GM12878 (cell line): ENCODE measurements at regions not wholly inside any gene's neighbourhood (a gene's known extent, or its start where the extent isn't known, plus 50 kb on each side); places are given as distances from the start of the nearest gene placed in this dataset.

ENCODE experiments used
- ATAC-seq: fragments of 200-7000 bp; cut with Tn5 transposase; 3 replicates; pipeline ENCODE4 v1.9.1; 2020; ENCODE audit warnings: mild to moderate bottlenecking, moderate library complexity
- BruUV-seq: library from RNA; stranded (reverse); fragments of 400-500 nt; replicated peaks from 2 replicates; lab custom pipeline; 2021; lab: Mats Ljungman, UMichigan
- CTCF ChIA-PET: fragments of 300-600 bp; sonication (Branson Sonifier 250); formaldehyde crosslinking; extraction: SDS; loops from one replicate; lab custom pipeline; 2021; ENCODE audit warnings: inconsistent platforms; lab: Yijun Ruan, JAX
- POLR2A ChIA-PET: fragments of 350-600 bp; formaldehyde crosslinking; extraction: SDS; loops from one replicate; lab custom pipeline; 2021; ENCODE audit warnings: inconsistent platforms; lab: Charles Lee
- RAD21 ChIA-PET: fragments of 300-600 bp; sonication (Branson Sonifier 250); formaldehyde crosslinking; loops from one replicate; lab custom pipeline; 2023; ENCODE audit warnings: antibody characterized with exemption; ENCODE audit not compliant: unreplicated experiment; lab: Charles Lee
- SMC1A ChIA-PET: fragments of 300-600 bp; sonication (Branson Sonifier 250); formaldehyde crosslinking; loops from one replicate; lab custom pipeline; 2023; ENCODE audit not compliant: unreplicated experiment, uncharacterized antibody; lab: Charles Lee
- DNase-seq: peaks from one replicate; pipeline ENCODE4 v3.0.0-alpha.2; 2011; ENCODE audit warnings: low read depth, low spot score
- FAIRE-seq: peaks from 3 replicates; lab custom pipeline; 2011; peaks lifted over from hg19 to GRCh38; lab: Jason Lieb, UNC
- H2AFZ ChIP-seq: 2 replicates; pipeline ENCODE4 v1.6.0; 2011; ENCODE audit warnings: low read depth, low read length, control low read depth; ENCODE audit not compliant: control insufficient read depth
- H3K27ac ChIP-seq: 2 replicates; pipeline ENCODE4 v1.5.1; 2011; ENCODE audit warnings: control low read depth; ENCODE audit not compliant: control insufficient read depth, insufficient read depth
- H3K27me3 ChIP-seq, 2 experiments: replicated peaks in 1 of 2; 2 replicates each; pipeline versions ENCODE4 v1.6.0 to v1.6.1; 2011; ENCODE audit warnings: low read length in 1 of 2; ENCODE audit not compliant: control insufficient read depth in 2 of 2, insufficient read depth in 2 of 2
- H3K36me3 ChIP-seq, 2 experiments: 2 replicates each; pipeline ENCODE4 v1.5.1; 2011; ENCODE audit warnings: low read length in 1 of 2; ENCODE audit not compliant: control insufficient read depth in 2 of 2, insufficient read depth in 2 of 2
- H3K4me1 ChIP-seq: 2 replicates; pipeline ENCODE4 v1.6.1; 2011; ENCODE audit warnings: mild to moderate bottlenecking, low read length, moderate library complexity, mixed read lengths; ENCODE audit not compliant: control insufficient read depth, insufficient read depth
- H3K4me2 ChIP-seq: 2 replicates; pipeline ENCODE4 v1.6.0; 2011; ENCODE audit warnings: control low read depth; ENCODE audit not compliant: control insufficient read depth, insufficient read depth
- H3K4me3 ChIP-seq: fragments of 200-600 bp; sonication (generic); 2 replicates; pipeline ENCODE4 v1.5.1; 2016
- H3K79me2 ChIP-seq: 2 replicates; pipeline ENCODE4 v1.6.0; 2011; ENCODE audit warnings: low read length; ENCODE audit not compliant: control insufficient read depth, insufficient read depth
- H3K9ac ChIP-seq: 2 replicates; pipeline ENCODE4 v1.8.0; 2011; ENCODE audit warnings: low read length, control low read depth, mixed read lengths; ENCODE audit not compliant: control insufficient read depth, insufficient read depth
- H3K9me3 ChIP-seq: replicated peaks from 3 replicates; pipeline ENCODE4 v1.5.1; 2011; ENCODE audit warnings: mild to moderate bottlenecking, low read length; ENCODE audit not compliant: control insufficient read depth, insufficient read depth
- H4K20me1 ChIP-seq: 2 replicates; pipeline ENCODE4 v1.6.0; 2011; ENCODE audit not compliant: control insufficient read depth, insufficient read depth
- ASH2L ChIP-seq: fragments of 300-600, 200-600 bp; sonication (generic); IDR thresholded peaks from 2 replicates; pipeline ENCODE4 v1.6.1; 2017; ENCODE audit warnings: low read depth, mild to moderate bottlenecking, borderline replicate concordance
- ATF2 ChIP-seq: IDR thresholded peaks from 2 replicates; pipeline ENCODE4 v1.6.1; 2012; ENCODE audit warnings: low read length, inconsistent platforms
- BCL11A ChIP-seq: IDR thresholded peaks from 2 replicates; pipeline ENCODE4 v1.6.1; 2011; ENCODE audit warnings: low read depth, low read length
- BHLHE40 ChIP-seq, 2 experiments: fragments of 450-650 bp in 1 of 2; IDR thresholded peaks; 2 replicates each; pipeline ENCODE4 v1.6.1; 2011 to 2017; ENCODE audit warnings: low read depth in 2 of 2, borderline replicate concordance in 1 of 2, improper control_type of control experiment in 1 of 2, low read length in 1 of 2, mild to moderate bottlenecking in 1 of 2
- CBX3 ChIP-seq: fragments of 200-600 bp; sonication (generic); IDR thresholded peaks from 2 replicates; pipeline ENCODE4 v1.6.1; 2016; ENCODE audit warnings: low read depth, borderline replicate concordance
- CREB1 ChIP-seq: IDR thresholded peaks from 2 replicates; pipeline ENCODE4 v1.6.1; 2012; ENCODE audit warnings: low read depth, mild to moderate bottlenecking, inconsistent platforms
- CREM ChIP-seq: IDR thresholded peaks from 2 replicates; pipeline ENCODE4 v1.6.1; 2014; ENCODE audit warnings: antibody characterized with exemption, low read depth
- DPF2 ChIP-seq: fragments of 450-650 bp; IDR thresholded peaks from 2 replicates; pipeline ENCODE4 v1.6.1; 2017; ENCODE audit warnings: mild to moderate bottlenecking
- ETV6 ChIP-seq, 2 experiments: fragments of 450-650 bp in 1 of 2; IDR thresholded peaks in 1 of 2; conservative IDR thresholded peaks in 1 of 2; 2 replicates each; pipeline ENCODE4 v1.6.1; 2014; ENCODE audit warnings: antibody characterized with exemption in 1 of 2, borderline replicate concordance in 1 of 2, low read depth in 1 of 2, mild to moderate bottlenecking in 1 of 2, moderate library complexity in 1 of 2
- HCFC1 ChIP-seq: fragments of 150-350 bp; IDR thresholded peaks from 2 replicates; pipeline ENCODE4 v1.6.1; 2014; ENCODE audit warnings: low read length
- IKZF1 ChIP-seq: fragments of 450-650 bp; conservative IDR thresholded peaks from 2 replicates; pipeline ENCODE4 v1.6.1; 2017; ENCODE audit warnings: antibody characterized with exemption, mild to moderate bottlenecking
- IRF4 ChIP-seq: IDR thresholded peaks from 2 replicates; pipeline ENCODE4 v1.6.1; 2011; ENCODE audit warnings: low read depth, low read length
- IRF5 ChIP-seq: fragments of 450-650 bp; IDR thresholded peaks from 2 replicates; pipeline ENCODE4 v1.6.1; 2017; ENCODE audit warnings: borderline replicate concordance
- JUNB ChIP-seq: IDR thresholded peaks from 2 replicates; pipeline ENCODE4 v1.6.1; 2016; ENCODE audit warnings: antibody characterized with exemption, mild to moderate bottlenecking
- NFIC ChIP-seq: IDR thresholded peaks from 2 replicates; pipeline ENCODE4 v1.6.1; 2012; ENCODE audit warnings: low read depth, mild to moderate bottlenecking, inconsistent platforms, low read length, moderate library complexity
- POLR2A ChIP-seq: IDR thresholded peaks from 2 replicates; pipeline ENCODE4 v1.6.1; 2011; ENCODE audit warnings: low read depth, mild to moderate bottlenecking, low read length
- POLR2AphosphoS2 ChIP-seq: IDR thresholded peaks from 2 replicates; pipeline ENCODE4 v1.6.1; 2011; ENCODE audit warnings: low read depth, mild to moderate bottlenecking, low read length, improper control_type of control experiment, moderate library complexity
- POLR2AphosphoS5 ChIP-seq: IDR thresholded peaks from 2 replicates; pipeline ENCODE4 v1.6.1; 2011; ENCODE audit warnings: mild to moderate bottlenecking, low read length, inconsistent platforms
- SMAD5 ChIP-seq: IDR thresholded peaks from 2 replicates; pipeline ENCODE4 v1.6.1; 2016; ENCODE audit warnings: antibody characterized with exemption, low read depth
- TAF1 ChIP-seq: IDR thresholded peaks from 2 replicates; pipeline ENCODE4 v1.6.1; 2011; ENCODE audit warnings: mild to moderate bottlenecking, low read depth, low read length, borderline replicate concordance
- TCF7 ChIP-seq: IDR thresholded peaks from 2 replicates; pipeline ENCODE4 v1.6.1; 2014; ENCODE audit warnings: antibody characterized with exemption, borderline replicate concordance
- ZBED1 ChIP-seq: IDR thresholded peaks from 2 replicates; pipeline ENCODE4 v1.6.1; 2016; ENCODE audit warnings: borderline replicate concordance
- WGBS: methylation state at CpG from one replicate; pipeline ENCODE4 v1.1.6; 2016; ENCODE audit warnings: low lambda C conversion rate; ENCODE audit not compliant: insufficient replicate concordance, insufficient coverage; ENCODE audit errors: missing lambda C conversion rate; 5-methylcytosine and 5-hydroxymethylcytosine counted together
- in situ Hi-C: fragments of 300-500 bp; cut with MboI; formaldehyde crosslinking; loops from 9 replicates; pipeline ENCODE4 v1.14.3; 2018; ENCODE audit warnings: mixed read lengths
- intact Hi-C: fragments of 100-400 bp; cut with micrococcal nuclease; formaldehyde crosslinking; loops from one replicate; pipeline ENCODE4 v1.14.2; 2022; ENCODE audit not compliant: unreplicated experiment

GRCh38 chr4:36394352-36394903, 113.0 kb downstream of the DTHD1 start:
- Histone ChIP-seq H3K9ac (no peak overlapping the region), H2AFZ (0 out of 2 replicates have a peak overlapping the region, but pooled peaks have one; percentile 4), H3K4me1 (no peaks in the 10 kb centered on the region), H3K79me2 (no peaks in the 10 kb centered on the region), H3K4me3 (no peak overlapping the region), H3K27me3 (no peaks in the 10 kb centered on the region), H3K4me2 (no peak overlapping the region), H3K36me3 (no peaks in the 10 kb centered on the region), H3K9me3 (no peaks in the 10 kb centered on the region), H4K20me1 (no peaks in the 10 kb centered on the region), H3K27ac (no peak overlapping the region)
- CTCF ChIA-PET: interaction anchor here (1.0 to 1.6 kb wide), 4 partner anchors 42 to 150 kb away, joined by 3 to 6 read pairs (median 4); no protein-coding TSS in a partner anchor
- no peak for FAIRE-seq
- ATAC-seq: peak; percentile 54
- SMC1A ChIA-PET: interaction anchor here (1.1 to 2.0 kb wide), 4 partner anchors 41 to 247 kb away, joined by 3 to 5 read pairs (median 4); no protein-coding TSS in a partner anchor
- 16% methylated on average over 5 of the region's 5 CpGs for WGBS
- in situ Hi-C loops: no loop called here
- RAD21 ChIA-PET: interaction anchor here (2.0 kb wide), 1 partner anchor 45 kb away, joined by 6 read pairs; no protein-coding TSS in a partner anchor
- peak; percentile 20 for DNase-seq
- no TSS peak for BruUV-seq
- intact Hi-C loops: no loop called here
- POLR2A ChIA-PET: interaction anchor here (1.3 kb wide), 1 partner anchor 38 kb away, joined by 3 read pairs; no protein-coding TSS in a partner anchor
- TF ChIP-seq HCFC1: no peak
- TF ChIP-seq DPF2: 0 out of 2 replicates have a peak, but pooled peaks have one; percentile 43
- no peak for TF ChIP-seq IRF5
- TF ChIP-seq IRF4: peak; percentile 26; the same call in 1 of the 2 replicates
- TF ChIP-seq POLR2A: no peak
- peak; percentile 90 for TF ChIP-seq JUNB
- TF ChIP-seq CREB1: peak; percentile 52; the same call in 1 of the 2 replicates
- TF ChIP-seq ETV6 (conservative IDR thresholded peaks at IDR 0.05 in 1 of 2, IDR thresholded peaks at IDR 0.05 in 1 of 2; ENCODE audit: borderline replicate concordance in 1 of 2, low read depth in 1 of 2): peak in 1 of 2 experiments; percentile 84; a peak in 2 of 4 replicates
- 0 out of 2 replicates have a peak, but pooled peaks have one; percentile 8 for TF ChIP-seq BCL11A
- peak; percentile 81 for TF ChIP-seq CREM
- TF ChIP-seq ASH2L: no peak
- TF ChIP-seq BHLHE40 (IDR thresholded peaks at IDR 0.05; ENCODE audit: borderline replicate concordance in 1 of 2, low read depth in 2 of 2, low read length in 1 of 2): no peak
- TF ChIP-seq TAF1: no peak
- peak; percentile 87; the same call in 1 of the 2 replicates for TF ChIP-seq NFIC
- peak; percentile 69; the same call in 1 of the 2 replicates for TF ChIP-seq ATF2
- peak; percentile 30; the same call in 1 of the 2 replicates for TF ChIP-seq IKZF1
- no peak for TF ChIP-seq POLR2AphosphoS5
- no peak for TF ChIP-seq SMAD5
- TF ChIP-seq TCF7: peak; percentile 93
- TF ChIP-seq CBX3: no peak
- peak; percentile 49; the same call in 1 of the 2 replicates for TF ChIP-seq ZBED1
- TF ChIP-seq POLR2AphosphoS2: no peak
